Ureter (tissue), 1 donor: ENCODE measurements at regions not wholly inside any gene's neighbourhood (a gene's known extent, or its start where the extent isn't known, plus 50 kb on each side); places are given as distances from the start of the nearest gene placed in this dataset.
"Not testable (repeated sequence)": the region's sequence is repeated elsewhere in the genome, so short reads cannot be mapped to it uniquely, and the experiment has no call there.

ENCODE experiments used
- DNase-seq: peaks from one replicate; pipeline ENCODE4 v3.0.0-alpha.2; 2020; ENCODE audit warnings: low spot score
- donor health status: DM: yes; HTN: yes; CAD: no.

DNA sequence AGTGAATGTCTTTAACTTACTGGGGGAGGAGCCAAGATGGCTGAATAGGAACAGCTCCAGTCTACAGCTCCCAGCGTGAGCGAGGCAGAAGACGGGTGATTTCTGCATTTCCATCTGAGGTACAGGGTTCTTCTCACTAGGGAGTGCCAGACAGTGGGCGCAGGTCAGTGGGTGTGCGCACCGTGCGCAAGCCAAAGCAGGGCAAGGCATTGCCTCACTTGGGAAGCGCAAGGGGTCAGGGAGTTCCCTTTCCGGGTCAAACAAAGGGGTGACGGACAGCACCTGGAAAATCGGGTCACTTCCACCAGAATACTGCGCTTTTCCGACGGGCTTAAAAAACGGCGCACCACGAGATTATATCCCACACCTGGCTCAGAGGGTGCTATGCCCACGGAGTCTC, 187.3 kb downstream of the CHIC2 start:
- DNase-seq: not testable (repeated sequence)

- no peak for DNase-seq
Measured at GRCh38 chr4:53866055-53866454, 198.3 kb downstream of the CHIC2 start.

- DNase-seq: no peak
Measured at GRCh38 chr4:53865054-53865453, 199.4 kb downstream of the CHIC2 start.

DNA sequence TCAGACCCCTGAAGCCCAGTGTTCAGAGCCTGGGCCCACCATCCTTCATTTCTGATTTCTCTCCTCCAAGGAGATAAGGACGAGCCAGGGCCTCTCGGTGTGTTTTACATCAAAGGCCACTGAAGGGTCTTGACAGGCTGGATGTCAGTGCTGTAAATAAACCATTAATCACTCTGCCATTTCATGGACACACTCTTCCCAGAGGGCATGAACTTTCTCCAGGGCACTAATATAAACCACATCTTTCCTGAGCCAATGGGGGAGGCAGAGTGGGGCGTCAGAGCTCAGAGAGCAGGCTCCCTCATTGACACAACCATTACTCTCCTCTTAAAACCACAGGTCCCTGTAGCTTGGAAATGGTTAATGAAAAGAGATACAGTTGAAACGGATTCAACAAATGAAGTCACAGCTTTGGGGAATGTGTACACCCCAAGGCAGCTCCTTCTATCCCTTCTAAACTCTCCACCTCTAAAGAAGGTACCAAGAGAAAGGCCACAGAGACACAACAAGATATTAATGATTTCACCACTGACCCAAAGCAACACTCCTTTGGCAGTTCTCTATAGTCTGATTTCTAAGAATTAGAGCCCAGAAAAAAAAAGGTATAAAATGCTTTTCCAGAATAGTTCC, 200.6 kb downstream of the CHIC2 start:
- DNase-seq: no peak

GRCh38 chr4:53863158-53863557, 201.2 kb downstream of the CHIC2 start:
- no peak for DNase-seq

GRCh38 chr4:53861856-53862610, 202.4 kb downstream of the CHIC2 start:
- no peak for DNase-seq

DNA sequence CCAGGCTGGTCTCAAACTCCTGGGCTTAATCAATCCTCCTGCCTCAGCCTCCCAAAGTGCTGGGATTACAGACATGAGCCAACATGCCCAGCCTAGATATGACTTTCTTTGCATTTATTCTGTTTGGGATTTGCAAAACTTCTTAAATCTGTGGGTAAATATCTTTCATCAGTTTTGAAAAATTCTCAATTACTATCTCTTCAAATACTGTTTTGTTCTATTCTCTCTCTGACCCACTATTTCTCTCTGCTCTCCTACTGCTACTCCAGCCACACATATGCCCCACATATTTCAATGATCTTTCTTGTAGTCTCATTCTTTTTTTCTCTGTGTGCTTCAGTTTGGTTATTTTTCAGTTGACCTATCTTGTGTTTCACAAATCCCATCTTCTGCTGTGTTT, 205.1 kb downstream of the CHIC2 start:
- DNase-seq: no peak

DNA sequence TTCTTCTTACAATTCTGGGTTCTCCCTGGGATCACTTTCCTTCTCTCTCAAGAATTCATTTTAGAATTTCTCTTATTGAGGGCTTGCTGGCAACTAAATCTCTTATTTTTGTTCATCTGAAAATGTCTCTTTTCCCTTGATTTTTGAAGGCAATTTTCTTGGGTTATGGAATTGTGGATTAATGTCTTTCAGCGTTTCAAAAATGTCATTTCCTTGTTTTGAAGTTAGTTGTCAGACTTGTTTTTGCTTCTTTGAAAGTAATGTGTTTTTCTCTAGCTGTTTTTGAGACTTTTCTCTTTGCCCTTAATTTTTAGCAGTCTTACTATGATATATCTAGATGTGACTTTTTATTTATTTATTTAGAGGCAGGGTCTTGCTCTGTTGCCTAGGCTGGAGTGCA, 205.7 kb downstream of the CHIC2 start:
- no peak for DNase-seq

DNA sequence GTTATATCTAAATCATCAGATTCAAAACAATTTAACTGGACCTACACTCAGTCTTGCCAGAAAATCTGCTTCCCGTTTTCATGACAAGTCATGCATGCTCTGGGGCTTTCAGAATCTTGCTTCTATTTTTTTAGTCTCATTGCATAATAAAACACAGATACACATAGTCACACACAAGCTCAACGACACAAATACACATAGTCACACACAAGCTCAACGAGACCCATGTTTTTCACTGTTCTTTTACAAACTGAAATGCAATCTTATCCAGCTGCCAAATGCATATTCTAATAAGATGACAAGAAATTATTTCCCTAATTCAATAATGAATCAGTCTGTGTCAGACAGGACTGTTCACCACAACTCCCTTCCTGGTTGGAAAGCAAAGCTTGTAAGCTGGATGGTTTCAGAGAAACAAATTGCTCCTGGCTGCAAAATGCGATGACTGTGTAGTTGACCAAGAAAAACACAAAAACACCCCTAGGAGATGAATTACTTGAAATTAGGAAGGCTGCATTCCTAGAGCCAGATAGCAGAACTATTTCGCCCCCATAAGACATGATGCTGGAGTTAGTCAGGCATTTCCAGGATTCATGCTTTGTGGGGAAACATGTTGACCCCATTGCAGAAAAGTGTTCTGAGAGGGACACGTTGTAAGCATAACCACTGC, 208.7 kb downstream of the CHIC2 start:
- no peak for DNase-seq

- DNase-seq: no peak
Measured at GRCh38 chr4:53854991-53855568, 209.3 kb downstream of the CHIC2 start.

GRCh38 chr4:53852343-53852742, 212.1 kb downstream of the CHIC2 start:
- DNase-seq: no peak

DNA sequence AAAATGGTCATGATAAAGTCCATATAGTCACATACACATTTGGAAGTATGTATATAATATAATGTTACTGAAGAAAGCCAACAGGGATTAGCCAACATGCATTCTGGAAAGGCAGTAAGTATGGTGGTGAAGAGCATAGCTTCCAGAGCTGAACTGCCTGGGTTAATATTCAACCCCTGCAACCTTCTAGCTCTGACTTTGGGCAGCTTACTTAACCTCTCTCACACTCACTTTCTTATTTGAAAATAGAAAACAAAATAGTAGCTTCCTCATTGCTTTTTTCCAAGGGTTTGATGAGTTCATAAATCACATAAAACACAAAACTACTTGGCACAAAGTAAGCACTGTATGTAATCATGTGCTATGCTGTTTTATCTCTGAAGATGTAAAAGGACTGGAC, 216.4 kb downstream of the CHIC2 start:
- DNase-seq: no peak

DNA sequence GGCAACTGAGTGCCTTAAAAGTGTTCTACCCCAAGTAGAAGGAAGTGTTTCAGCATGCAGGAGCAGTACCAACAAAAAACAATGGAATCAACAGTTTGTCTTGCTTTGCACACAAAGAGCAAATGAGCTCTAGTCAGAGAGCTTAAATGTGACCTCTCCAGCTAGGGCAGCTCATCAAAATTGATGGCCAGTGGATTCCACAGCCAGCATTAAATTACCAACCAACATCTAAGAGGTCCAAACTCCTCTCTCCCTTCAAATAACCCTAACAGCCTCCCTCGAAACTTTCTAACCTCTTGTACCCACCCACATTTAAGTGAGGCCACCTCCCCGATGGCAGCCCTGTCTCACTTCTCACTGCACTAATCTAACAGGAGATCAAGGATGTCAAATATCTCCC, 219.9 kb downstream of the CHIC2 start:
- DNase-seq: no peak

GRCh38 chr4:53844133-53844532, 220.3 kb downstream of the CHIC2 start:
- DNase-seq: no peak

- no peak for DNase-seq
Measured at GRCh38 chr4:53841711-53842110, 222.7 kb downstream of the CHIC2 start.

GRCh38 chr4:53840643-53841042, 223.8 kb downstream of the CHIC2 start:
- DNase-seq: no peak

GRCh38 chr4:53833302-53834003, 231.0 kb downstream of the CHIC2 start:
- DNase-seq: not testable (repeated sequence)

DNA sequence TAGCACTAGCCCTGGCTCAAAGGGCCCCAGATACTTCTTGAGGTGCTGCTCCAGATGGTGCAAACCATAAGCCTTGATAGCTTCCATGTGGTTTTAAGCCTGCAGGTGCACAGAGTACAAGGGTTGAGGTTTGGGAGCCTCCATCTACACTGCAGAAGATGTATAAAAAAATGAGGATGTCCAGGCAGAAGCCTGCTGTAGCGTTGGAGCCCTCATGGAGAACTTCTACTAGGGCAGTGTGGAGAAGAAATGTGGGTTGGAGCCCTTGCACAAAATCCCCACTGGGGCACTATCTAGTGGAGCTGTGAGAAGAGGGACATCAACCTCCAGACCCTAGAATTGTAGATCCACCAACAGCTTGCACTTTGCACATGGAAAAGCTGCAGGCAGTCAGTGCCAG, 231.9 kb downstream of the CHIC2 start:
- DNase-seq: no peak

GRCh38 chr4:53830511-53830910, 233.9 kb downstream of the CHIC2 start:
- no peak for DNase-seq

GRCh38 chr4:53821179-53821851, 230.0 kb upstream of the LNX1 start:
- DNase-seq: no peak

DNA sequence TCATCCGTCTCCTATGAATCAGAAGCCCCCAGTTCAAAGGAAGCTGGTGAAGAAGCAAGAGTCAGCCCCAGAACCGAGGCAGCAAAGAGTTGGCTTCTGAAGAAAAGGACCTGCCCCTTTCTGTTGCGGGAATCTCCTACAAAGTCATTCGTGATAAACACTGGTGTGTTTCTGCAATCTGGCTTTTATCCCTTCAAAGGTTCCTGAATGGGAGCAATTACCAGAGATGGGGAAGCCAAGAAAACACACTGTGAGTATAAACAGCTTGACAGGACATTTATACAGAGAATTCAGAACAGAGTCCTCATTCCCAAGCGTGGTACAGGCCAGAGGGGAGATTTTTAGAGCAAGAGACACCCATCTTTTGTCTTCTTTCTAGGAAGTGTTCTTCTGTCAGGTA, 226.8 kb upstream of the LNX1 start:
- DNase-seq: no peak

- no peak for DNase-seq
Measured at GRCh38 chr4:53816561-53816960, 225.3 kb upstream of the LNX1 start.
